ENCODE measurements at regions not wholly inside any gene's neighbourhood (a gene's known extent, or its start where the extent isn't known, plus 50 kb on each side); places are given as distances from the start of the nearest gene placed in this dataset.
A peak's percentile ranks its signal among the peaks of the same experiment; 100 is the strongest.

DNA sequence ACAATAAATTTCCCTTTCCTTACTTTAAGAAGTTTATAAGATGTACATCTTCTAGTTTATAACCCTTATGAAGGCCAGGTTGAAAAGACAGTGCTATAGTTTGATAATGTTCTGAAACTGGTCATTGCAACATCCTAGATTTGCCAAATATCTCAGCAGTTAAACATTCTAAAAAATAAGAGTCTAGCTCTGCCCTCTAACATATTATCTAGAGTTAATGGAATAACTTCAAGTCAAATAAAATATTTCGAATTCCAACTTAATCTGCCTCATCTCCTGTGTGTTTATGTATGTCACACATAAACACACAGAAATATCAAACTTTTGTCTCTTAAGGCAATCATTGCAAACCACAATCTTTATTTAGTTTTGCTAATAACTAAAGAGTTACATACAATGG is 796.6 kb downstream of the TLE1 start:
- TF ChIP-seq, protein P1, sequence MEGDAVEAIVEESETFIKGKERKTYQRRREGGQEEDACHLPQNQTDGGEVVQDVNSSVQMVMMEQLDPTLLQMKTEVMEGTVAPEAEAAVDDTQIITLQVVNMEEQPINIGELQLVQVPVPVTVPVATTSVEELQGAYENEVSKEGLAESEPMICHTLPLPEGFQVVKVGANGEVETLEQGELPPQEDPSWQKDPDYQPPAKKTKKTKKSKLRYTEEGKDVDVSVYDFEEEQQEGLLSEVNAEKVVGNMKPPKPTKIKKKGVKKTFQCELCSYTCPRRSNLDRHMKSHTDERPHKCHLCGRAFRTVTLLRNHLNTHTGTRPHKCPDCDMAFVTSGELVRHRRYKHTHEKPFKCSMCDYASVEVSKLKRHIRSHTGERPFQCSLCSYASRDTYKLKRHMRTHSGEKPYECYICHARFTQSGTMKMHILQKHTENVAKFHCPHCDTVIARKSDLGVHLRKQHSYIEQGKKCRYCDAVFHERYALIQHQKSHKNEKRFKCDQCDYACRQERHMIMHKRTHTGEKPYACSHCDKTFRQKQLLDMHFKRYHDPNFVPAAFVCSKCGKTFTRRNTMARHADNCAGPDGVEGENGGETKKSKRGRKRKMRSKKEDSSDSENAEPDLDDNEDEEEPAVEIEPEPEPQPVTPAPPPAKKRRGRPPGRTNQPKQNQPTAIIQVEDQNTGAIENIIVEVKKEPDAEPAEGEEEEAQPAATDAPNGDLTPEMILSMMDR (IDR thresholded peaks at IDR 0.05; ENCODE audit: poor library complexity, severe bottlenecking): no peak
- no peaks in the 10 kb centered on the region for H3K36me3 ChIP-seq (ENCODE audit: low read depth)
- H3K9me3 ChIP-seq (ENCODE audit: severe bottlenecking): peaks cover 2% of the 10 kb centered on the region
- H3K27me3 ChIP-seq (ENCODE audit: insufficient read depth, poor library complexity, severe bottlenecking): no peaks in the 10 kb centered on the region
- no peak for DNase-seq (ENCODE audit: low spot score)
- no peak for ATAC-seq (ENCODE audit: low read depth)
- no peak overlapping the region for H3K4me3 ChIP-seq (ENCODE audit: severe bottlenecking)
- no peak overlapping the region for H3K27ac ChIP-seq (ENCODE audit: poor library complexity, severe bottlenecking)
- H3K4me1 ChIP-seq (ENCODE audit: insufficient read depth, poor library complexity, severe bottlenecking): no peaks in the 10 kb centered on the region

DNA sequence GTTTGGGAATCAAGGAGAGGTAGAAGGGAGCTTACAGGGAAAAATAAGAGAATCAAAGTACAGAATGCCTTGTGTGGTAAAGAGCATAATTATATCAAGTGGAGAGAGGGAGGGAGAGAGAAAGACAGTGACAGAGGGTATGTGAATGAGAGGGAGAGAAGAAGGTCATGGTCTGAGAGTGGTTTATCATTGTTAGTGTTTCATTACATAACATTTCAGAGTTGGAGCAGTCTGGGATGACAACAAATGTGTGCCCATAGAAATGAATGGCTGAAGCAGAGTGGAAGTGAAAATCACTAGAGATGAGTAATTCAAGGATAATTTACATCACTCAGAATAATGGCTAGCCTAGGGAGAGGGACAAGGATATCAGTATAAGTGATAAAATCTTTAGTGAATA is 799.2 kb downstream of the TLE1 start:
- H3K36me3 ChIP-seq (ENCODE audit: low read depth): no peaks in the 10 kb centered on the region

DNA sequence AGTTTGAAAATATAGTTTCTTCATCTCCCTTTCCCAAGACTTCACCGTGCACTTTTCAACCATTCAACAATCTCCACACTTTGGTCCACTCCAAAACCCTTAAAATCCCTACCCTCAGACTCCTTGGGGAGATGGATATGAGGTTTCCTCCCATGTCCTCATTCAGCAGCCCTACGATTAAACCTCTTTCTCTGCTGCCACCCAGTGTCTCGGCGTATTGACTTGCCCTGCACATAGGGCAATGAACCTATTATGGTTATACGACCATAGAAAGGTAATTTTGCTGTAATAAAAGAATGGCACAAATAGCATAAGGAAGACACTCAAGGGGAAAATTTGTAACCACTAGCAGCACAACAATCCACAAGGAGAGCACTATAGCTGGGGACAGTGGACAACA is 803.5 kb downstream of the TLE1 start:
- ATAC-seq (ENCODE audit: low read depth): 0 out of 3 replicates have a peak, but pooled peaks have one; percentile 36
- no peaks in the 10 kb centered on the region for H3K9me3 ChIP-seq (ENCODE audit: severe bottlenecking)
- H3K4me1 ChIP-seq (ENCODE audit: insufficient read depth, poor library complexity, severe bottlenecking): peaks cover 10% of the 10 kb centered on the region
- H3K36me3 ChIP-seq (ENCODE audit: low read depth): no peaks in the 10 kb centered on the region
- H3K27ac ChIP-seq (ENCODE audit: poor library complexity, severe bottlenecking): no peak overlapping the region
- TF ChIP-seq, protein P1 (IDR thresholded peaks at IDR 0.05; ENCODE audit: poor library complexity, severe bottlenecking): peak; percentile 43
- DNase-seq (ENCODE audit: low spot score): no peak
- no peaks in the 10 kb centered on the region for H3K27me3 ChIP-seq (ENCODE audit: insufficient read depth, poor library complexity, severe bottlenecking)
- no peak overlapping the region for H3K4me3 ChIP-seq (ENCODE audit: severe bottlenecking)

More for the DNA sequence above, 799.2 kb downstream of the TLE1 start:
- no peak for DNase-seq (ENCODE audit: low spot score)
- Histone ChIP-seq H3K4me1 (ENCODE audit: insufficient read depth, poor library complexity, severe bottlenecking) (peaks cover 10% of the 10 kb centered on the region), H3K4me3 (ENCODE audit: severe bottlenecking) (no peak overlapping the region), H3K27ac (ENCODE audit: poor library complexity, severe bottlenecking) (no peak overlapping the region), H3K9me3 (ENCODE audit: severe bottlenecking) (peaks cover 2% of the 10 kb centered on the region), H3K27me3 (ENCODE audit: insufficient read depth, poor library complexity, severe bottlenecking) (no peaks in the 10 kb centered on the region)
- ATAC-seq (ENCODE audit: low read depth): no peak
- TF ChIP-seq, protein P1 (IDR thresholded peaks at IDR 0.05; ENCODE audit: poor library complexity, severe bottlenecking): no peak

DNA sequence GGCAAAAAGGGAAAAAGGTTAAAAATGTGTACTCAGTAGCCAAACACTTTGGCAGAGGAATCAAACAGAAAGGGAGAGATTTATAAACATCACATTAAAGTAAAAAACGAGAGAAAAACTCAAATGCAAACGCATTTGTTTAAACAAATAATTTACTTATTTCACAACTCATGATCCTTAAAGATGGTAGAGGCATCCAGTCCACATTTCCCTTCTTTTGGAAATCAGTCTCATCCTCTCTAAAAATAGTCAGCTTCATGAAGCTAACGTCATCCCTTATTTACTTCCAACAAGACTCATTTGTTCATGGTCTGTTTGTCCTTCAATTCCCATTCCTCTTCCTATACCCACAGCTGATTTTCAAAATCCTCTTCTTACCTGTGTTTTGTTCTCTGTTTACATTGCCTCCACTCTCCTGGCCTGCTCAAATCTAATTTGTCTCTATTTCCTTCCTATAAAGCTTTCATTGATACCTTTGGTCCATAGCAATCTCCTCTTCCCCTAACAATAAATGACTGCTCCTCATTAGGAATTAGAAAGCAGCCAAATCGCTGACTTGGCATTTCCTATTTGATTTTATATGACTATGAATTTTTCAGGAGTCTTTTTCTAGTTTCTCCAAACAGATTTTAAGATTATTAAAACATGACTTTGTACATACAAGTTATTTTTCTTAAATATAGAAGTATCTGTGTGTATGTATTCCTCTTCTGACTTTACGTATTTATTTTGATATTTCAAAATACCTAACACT is 805.3 kb downstream of the TLE1 start:
- H3K27me3 ChIP-seq (ENCODE audit: insufficient read depth, poor library complexity, severe bottlenecking): no peaks in the 10 kb centered on the region
- H3K27ac ChIP-seq (ENCODE audit: poor library complexity, severe bottlenecking): no peak overlapping the region
- no peak overlapping the region for H3K4me3 ChIP-seq (ENCODE audit: severe bottlenecking)
- no peaks in the 10 kb centered on the region for H3K36me3 ChIP-seq (ENCODE audit: low read depth)
- TF ChIP-seq, protein P1 (IDR thresholded peaks at IDR 0.05; ENCODE audit: poor library complexity, severe bottlenecking): no peak
- ATAC-seq (ENCODE audit: low read depth) (no peak), DNase-seq (ENCODE audit: low spot score) (no peak)
- H3K4me1 ChIP-seq (ENCODE audit: insufficient read depth, poor library complexity, severe bottlenecking): peaks cover 10% of the 10 kb centered on the region
- no peaks in the 10 kb centered on the region for H3K9me3 ChIP-seq (ENCODE audit: severe bottlenecking)

DNA sequence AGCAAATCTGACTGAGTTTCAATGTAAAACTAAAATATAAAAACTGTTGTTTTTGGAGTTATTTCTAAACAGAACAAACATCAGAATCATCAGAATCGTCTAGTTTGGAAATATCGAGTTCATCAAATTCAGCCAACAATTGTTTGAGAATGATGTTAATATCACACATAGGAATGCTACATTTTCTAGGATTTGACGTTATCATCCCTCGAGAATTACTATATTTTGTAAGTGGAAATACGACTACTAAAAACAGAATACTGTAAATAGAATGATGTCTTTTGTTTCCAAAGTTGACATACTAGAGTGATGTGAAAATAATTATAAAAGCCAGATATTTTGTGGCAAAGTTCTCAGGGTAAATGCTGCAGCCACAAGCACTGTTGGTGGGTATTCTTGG is 805.9 kb downstream of the TLE1 start:
- Histone ChIP-seq H3K4me1 (ENCODE audit: insufficient read depth, poor library complexity, severe bottlenecking) (peaks cover 10% of the 10 kb centered on the region), H3K27me3 (ENCODE audit: insufficient read depth, poor library complexity, severe bottlenecking) (no peaks in the 10 kb centered on the region), H3K4me3 (ENCODE audit: severe bottlenecking) (no peak overlapping the region), H3K27ac (ENCODE audit: poor library complexity, severe bottlenecking) (no peak overlapping the region), H3K36me3 (ENCODE audit: low read depth) (no peaks in the 10 kb centered on the region), H3K9me3 (ENCODE audit: severe bottlenecking) (no peaks in the 10 kb centered on the region)
- no peak for ATAC-seq (ENCODE audit: low read depth)
- DNase-seq (ENCODE audit: low spot score): no peak
- TF ChIP-seq, protein P1 (IDR thresholded peaks at IDR 0.05; ENCODE audit: poor library complexity, severe bottlenecking): no peak

Data from RWPE2 (cell line).